Lung (tissue), 11 donors: ENCODE measurements at regions not wholly inside any gene's neighbourhood (a gene's known extent, or its start where the extent isn't known, plus 50 kb on each side); places are given as distances from the start of the nearest gene placed in this dataset.

Experiments
- ATAC-seq: fragments of 200-7000 bp; cut with Tn5 transposase; one replicate; pipeline ENCODE4 v1.9.1; 2020; ENCODE audit warnings: moderate number of reproducible peaks; ENCODE audit not compliant: insufficient read depth, low FRiP score
- DNase-seq, 3 donors: peaks; one replicate each; pipeline ENCODE4 v3.0.0-alpha.2; 2013 to 2017
- H3K27ac ChIP-seq, 2 donors: one replicate each; pipeline ENCODE4 v1.5.1; 2013; ENCODE audit warnings: mild to moderate bottlenecking in 2 of 2, moderate library complexity in 2 of 2, control low read depth in 1 of 2, inconsistent platforms in 1 of 2, low read depth in 1 of 2, low read length in 1 of 2
- H3K27me3 ChIP-seq, 3 donors: one replicate each; pipeline ENCODE4 v1.5.1; 2013; ENCODE audit warnings: low read length in 2 of 3; ENCODE audit not compliant: control insufficient read depth in 3 of 3, insufficient read depth in 3 of 3
- H3K36me3 ChIP-seq, 4 donors: one replicate each; pipeline ENCODE4 v1.5.1; 2013; ENCODE audit warnings: low read length in 4 of 4, mild to moderate bottlenecking in 1 of 4, moderate library complexity in 1 of 4; ENCODE audit not compliant: control insufficient read depth in 4 of 4, insufficient read depth in 4 of 4
- H3K4me1 ChIP-seq, 5 donors: one replicate each; pipeline ENCODE4 v1.5.1; 2013; ENCODE audit warnings: low read length in 5 of 5, mild to moderate bottlenecking in 2 of 5, moderate library complexity in 1 of 5; ENCODE audit not compliant: control insufficient read depth in 5 of 5, insufficient read depth in 5 of 5
- H3K4me3 ChIP-seq: one replicate; pipeline ENCODE4 v1.5.1; 2013; ENCODE audit warnings: mild to moderate bottlenecking, control low read depth, moderate library complexity
- H3K9ac ChIP-seq, 2 donors: one replicate each; pipeline ENCODE4 v1.5.1; 2013; ENCODE audit warnings: low read length in 2 of 2, control low read depth in 1 of 2; ENCODE audit not compliant: insufficient read depth in 1 of 2
- H3K9me3 ChIP-seq, 4 donors: one replicate each; pipeline ENCODE4 v1.5.1; 2013; ENCODE audit warnings: low read length in 3 of 4, mild to moderate bottlenecking in 1 of 4, moderate library complexity in 1 of 4; ENCODE audit not compliant: control insufficient read depth in 4 of 4, insufficient read depth in 3 of 4
- CTCF ChIP-seq: IDR thresholded peaks from 2 replicates; pipeline ENCODE4 v1.5.1; 2012; ENCODE audit warnings: mild to moderate bottlenecking; ENCODE audit errors: control extremely low read depth, extremely low read depth
- WGBS, 2 donors: extraction: QIAGEN DNeasy Blood & Tissue Kit; methylation state at CpG; one replicate each; pipeline ENCODE4 v1.1.7; 2013; 5-methylcytosine and 5-hydroxymethylcytosine counted together
- donor health status: control.
- donor health status: control.
- donor health status: Bipolar disorder and iron deficiency.
- donor health status: healthy.
- donor health status: DM: yes; HTN: yes; CAD: no.

GRCh38 chr18:70387027-70387426, 98.2 kb downstream of the SOCS6 start:
- ATAC-seq (no peak), DNase-seq (no peak)
- H3K4me3 ChIP-seq: no peak overlapping the region
- no peak for TF ChIP-seq CTCF
- no peaks in the 10 kb centered on the region for H3K4me1 ChIP-seq
- 74 to 78% methylated on average over 1 of the region's 1 CpG for WGBS, 2 donors
- H3K27ac ChIP-seq: no peak overlapping the region
- no peaks in the 10 kb centered on the region for H3K27me3 ChIP-seq
- no peaks in the 10 kb centered on the region for H3K36me3 ChIP-seq
- H3K9ac ChIP-seq: no peak overlapping the region
- H3K9me3 ChIP-seq: no peaks in the 10 kb centered on the region

- no peaks in the 10 kb centered on the region for H3K4me1 ChIP-seq
- H3K9me3 ChIP-seq: no peaks in the 10 kb centered on the region
- DNase-seq (no peak), ATAC-seq (no peak)
- TF ChIP-seq CTCF: no peak
- H3K9ac ChIP-seq: no peak overlapping the region
- no peaks in the 10 kb centered on the region for H3K27me3 ChIP-seq
- H3K27ac ChIP-seq: no peak overlapping the region
- 88 to 91% methylated on average over 3 of the region's 3 CpGs for WGBS, 2 donors
- no peak overlapping the region for H3K4me3 ChIP-seq
- H3K36me3 ChIP-seq: no peaks in the 10 kb centered on the region
Observed at GRCh38 chr18:70386582-70386981, 97.7 kb downstream of the SOCS6 start.

- Histone ChIP-seq H3K9ac (no peak overlapping the region), H3K4me1 (no peaks in the 10 kb centered on the region), H3K27ac (no peak overlapping the region), H3K9me3 (no peaks in the 10 kb centered on the region), H3K36me3 (no peaks in the 10 kb centered on the region), H3K27me3 (no peaks in the 10 kb centered on the region), H3K4me3 (no peak overlapping the region)
- TF ChIP-seq CTCF: no peak
- DNase-seq (no peak), ATAC-seq (no peak)
Observed at GRCh38 chr18:70385474-70385873, 96.6 kb downstream of the SOCS6 start.

- H3K4me1 ChIP-seq: no peaks in the 10 kb centered on the region
- H3K27ac ChIP-seq: no peak overlapping the region
- no peak for DNase-seq
- no peak overlapping the region for H3K4me3 ChIP-seq
- no peak for ATAC-seq
- H3K27me3 ChIP-seq: no peaks in the 10 kb centered on the region
- no peaks in the 10 kb centered on the region for H3K36me3 ChIP-seq
- no peak overlapping the region for H3K9ac ChIP-seq
- no peaks in the 10 kb centered on the region for H3K9me3 ChIP-seq
- 73 to 86% methylated on average over 6 of the region's 6 CpGs for WGBS, 2 donors
- no peak for TF ChIP-seq CTCF
Observed at GRCh38 chr18:70384181-70384790, 95.4 kb downstream of the SOCS6 start.
